HFFc6 (cell line): ENCODE measurements at regions not wholly inside any gene's neighbourhood (a gene's known extent, or its start where the extent isn't known, plus 50 kb on each side); places are given as distances from the start of the nearest gene placed in this dataset.
"Not testable (repeated sequence)": the region's sequence is repeated elsewhere in the genome, so short reads cannot be mapped to it uniquely, and the experiment has no call there.

Source experiments
- DNase-seq: peaks from one replicate; pipeline ENCODE4 v3.0.0-alpha.2; 2018
- H3K27ac Mint-ChIP-seq: 2 replicates; pipeline ENCODE4 v1.8.0; 2020; ENCODE audit warnings: mild to moderate bottlenecking, mixed read lengths
- H3K27me3 Mint-ChIP-seq: 2 replicates; pipeline ENCODE4 v1.8.0; 2021; ENCODE audit warnings: mild to moderate bottlenecking, moderate library complexity, mixed read lengths; ENCODE audit not compliant: insufficient read depth
- H3K36me3 Mint-ChIP-seq: 2 replicates; pipeline ENCODE4 v1.8.0; 2021; ENCODE audit warnings: low read depth, mixed read lengths
- H3K4me1 Mint-ChIP-seq: 2 replicates; pipeline ENCODE4 v1.8.0; 2020; ENCODE audit warnings: low read depth, mixed read lengths
- H3K4me3 Mint-ChIP-seq: 2 replicates; pipeline ENCODE4 v1.8.0; 2020; ENCODE audit warnings: mild to moderate bottlenecking, moderate library complexity, mixed read lengths
- H3K9me3 Mint-ChIP-seq: 2 replicates; pipeline ENCODE4 v1.8.0; 2020; ENCODE audit warnings: mild to moderate bottlenecking, mixed read lengths
- TF ChIP-seq, protein P1 (sequence below): fragments of 200-600 bp; sonication (generic); IDR thresholded peaks from 2 replicates; pipeline ENCODE4 v1.5.0; 2021; ENCODE audit warnings: antibody characterized with exemption, mild to moderate bottlenecking

DNA sequence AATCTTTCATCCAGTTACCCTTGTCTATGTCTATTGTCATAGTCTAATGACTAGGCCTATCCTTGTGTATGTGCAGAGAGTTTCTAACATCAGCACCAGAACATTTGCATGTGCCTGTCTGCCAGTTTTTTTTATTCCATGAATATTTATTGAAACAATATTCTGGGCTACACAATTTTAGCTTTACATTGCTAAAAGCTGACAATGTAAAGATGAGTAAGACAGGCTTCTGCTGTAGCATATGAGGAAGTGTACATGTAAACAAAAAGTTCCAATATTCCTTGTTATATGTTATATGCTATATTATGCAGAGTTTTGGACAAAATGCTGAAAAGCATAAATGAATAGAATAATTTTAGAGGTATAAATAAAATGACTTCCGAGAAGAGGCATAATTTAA is 357.7 kb downstream of the NYAP2 start:
- TF ChIP-seq, protein P1, sequence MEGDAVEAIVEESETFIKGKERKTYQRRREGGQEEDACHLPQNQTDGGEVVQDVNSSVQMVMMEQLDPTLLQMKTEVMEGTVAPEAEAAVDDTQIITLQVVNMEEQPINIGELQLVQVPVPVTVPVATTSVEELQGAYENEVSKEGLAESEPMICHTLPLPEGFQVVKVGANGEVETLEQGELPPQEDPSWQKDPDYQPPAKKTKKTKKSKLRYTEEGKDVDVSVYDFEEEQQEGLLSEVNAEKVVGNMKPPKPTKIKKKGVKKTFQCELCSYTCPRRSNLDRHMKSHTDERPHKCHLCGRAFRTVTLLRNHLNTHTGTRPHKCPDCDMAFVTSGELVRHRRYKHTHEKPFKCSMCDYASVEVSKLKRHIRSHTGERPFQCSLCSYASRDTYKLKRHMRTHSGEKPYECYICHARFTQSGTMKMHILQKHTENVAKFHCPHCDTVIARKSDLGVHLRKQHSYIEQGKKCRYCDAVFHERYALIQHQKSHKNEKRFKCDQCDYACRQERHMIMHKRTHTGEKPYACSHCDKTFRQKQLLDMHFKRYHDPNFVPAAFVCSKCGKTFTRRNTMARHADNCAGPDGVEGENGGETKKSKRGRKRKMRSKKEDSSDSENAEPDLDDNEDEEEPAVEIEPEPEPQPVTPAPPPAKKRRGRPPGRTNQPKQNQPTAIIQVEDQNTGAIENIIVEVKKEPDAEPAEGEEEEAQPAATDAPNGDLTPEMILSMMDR = no peak
- no peaks in the 10 kb centered on the region for H3K4me1 Mint-ChIP-seq

DNA sequence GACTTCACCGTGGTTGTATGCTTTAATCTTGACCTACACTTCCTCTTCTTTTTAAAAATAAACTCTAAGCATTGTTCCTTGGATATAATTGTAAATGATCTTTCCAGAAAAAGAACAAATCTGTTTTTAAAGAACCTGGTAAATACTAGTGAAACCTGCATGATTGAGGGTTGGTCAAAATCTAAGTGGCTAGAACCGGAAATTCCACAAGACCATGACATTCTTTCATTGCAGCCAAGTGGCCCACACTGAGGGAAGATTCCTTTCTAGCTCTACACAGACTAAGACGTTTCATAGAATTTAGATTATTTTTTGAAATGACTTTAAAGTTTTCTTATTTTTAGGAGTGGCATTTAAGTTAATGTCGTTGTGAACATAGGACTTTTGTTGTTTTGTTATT is 356.7 kb downstream of the NYAP2 start:
- Mint-ChIP-seq H3K9me3 (no peaks in the 10 kb centered on the region), H3K4me1 (no peaks in the 10 kb centered on the region), H3K36me3 (no peaks in the 10 kb centered on the region), H3K27ac (no peak overlapping the region), H3K27me3 (no peaks in the 10 kb centered on the region), H3K4me3 (no peak overlapping the region)
- TF ChIP-seq, protein P1 = no peak
- DNase-seq = no peak

More for the DNA sequence above, 357.7 kb downstream of the NYAP2 start:
- Mint-ChIP-seq H3K36me3 (no peaks in the 10 kb centered on the region), H3K27me3 (no peaks in the 10 kb centered on the region), H3K27ac (no peak overlapping the region), H3K9me3 (no peaks in the 10 kb centered on the region), H3K4me3 (no peak overlapping the region)
- DNase-seq = no peak

DNA sequence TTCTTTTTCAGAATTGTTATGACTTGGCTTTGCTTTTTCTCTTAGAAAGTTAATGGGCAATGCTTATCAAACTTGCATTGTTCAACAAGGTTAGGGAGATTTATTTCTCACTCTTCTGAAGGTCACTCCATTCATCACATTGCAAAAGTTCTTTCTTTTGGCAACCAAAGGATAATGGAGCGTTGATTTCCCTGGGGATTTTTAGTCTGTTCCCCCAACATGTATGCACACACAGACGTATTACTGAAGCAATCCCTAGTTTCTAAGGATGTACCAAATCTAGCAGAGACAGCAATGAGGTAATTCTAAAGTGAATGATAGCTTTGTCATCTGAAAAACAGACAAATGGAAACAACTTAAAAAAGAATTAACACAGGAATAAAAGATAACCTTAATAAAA is 349.1 kb downstream of the NYAP2 start:
- H3K9me3 Mint-ChIP-seq = peaks cover 3% of the 10 kb centered on the region; the same call in 1 of the 2 replicates
- TF ChIP-seq, protein P1 = no peak
- DNase-seq = no peak

DNA sequence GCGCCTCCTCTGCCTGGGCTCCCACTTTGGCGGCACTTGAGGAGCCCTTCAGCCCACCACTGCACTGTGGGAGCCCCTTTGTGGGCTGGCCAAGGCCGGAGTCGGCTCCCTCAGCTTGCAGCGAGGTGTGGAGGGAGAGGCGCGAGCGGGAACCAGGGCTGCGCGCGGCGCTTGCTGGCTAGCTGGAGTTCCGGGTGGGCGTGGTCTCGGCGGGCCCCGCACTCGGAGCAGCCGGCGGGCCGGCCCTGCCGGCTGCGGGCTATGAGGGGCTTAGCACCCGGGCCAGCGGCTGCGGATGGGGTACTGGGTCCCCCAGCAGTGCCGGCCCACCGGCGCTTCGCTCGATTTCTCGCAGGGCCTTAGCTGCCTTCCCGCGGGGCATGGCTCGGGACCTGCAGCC is 344.5 kb downstream of the NYAP2 start:
- not testable (repeated sequence) for H3K9me3 Mint-ChIP-seq, H3K4me1 Mint-ChIP-seq, H3K4me3 Mint-ChIP-seq, DNase-seq, H3K27me3 Mint-ChIP-seq, H3K36me3 Mint-ChIP-seq, H3K27ac Mint-ChIP-seq

More for the DNA sequence above, 349.1 kb downstream of the NYAP2 start:
- Mint-ChIP-seq H3K27me3 (no peaks in the 10 kb centered on the region), H3K36me3 (no peaks in the 10 kb centered on the region), H3K4me3 (no peak overlapping the region), H3K4me1 (no peaks in the 10 kb centered on the region), H3K27ac (no peak overlapping the region)

DNA sequence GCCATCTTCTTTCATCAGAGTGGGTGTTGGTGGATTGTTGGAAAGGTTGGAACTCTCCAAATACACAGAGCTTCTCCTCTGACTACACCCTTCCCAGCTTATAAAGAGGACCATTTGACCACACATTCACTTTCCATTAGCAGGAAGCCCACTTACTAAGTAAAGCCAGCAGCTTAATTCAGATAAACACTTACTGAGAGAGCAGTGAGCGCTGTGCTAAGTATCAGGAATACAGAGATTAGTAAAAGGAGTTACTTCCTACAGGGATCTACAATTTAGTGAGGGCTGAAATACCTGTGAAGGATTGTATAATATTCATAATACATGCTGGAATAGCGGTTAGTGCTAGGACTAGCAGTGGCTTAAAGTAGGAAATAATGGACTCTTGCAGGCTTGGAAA is 343.0 kb downstream of the NYAP2 start:
- Mint-ChIP-seq H3K27ac (no peak overlapping the region), H3K36me3 (no peaks in the 10 kb centered on the region; the same call in 1 of the 2 replicates), H3K4me3 (no peak overlapping the region), H3K4me1 (peaks cover 11% of the 10 kb centered on the region), H3K9me3 (peaks cover 3% of the 10 kb centered on the region; the same call in 1 of the 2 replicates), H3K27me3 (no peaks in the 10 kb centered on the region)
- TF ChIP-seq, protein P1 = no peak
- DNase-seq = no peak

DNA sequence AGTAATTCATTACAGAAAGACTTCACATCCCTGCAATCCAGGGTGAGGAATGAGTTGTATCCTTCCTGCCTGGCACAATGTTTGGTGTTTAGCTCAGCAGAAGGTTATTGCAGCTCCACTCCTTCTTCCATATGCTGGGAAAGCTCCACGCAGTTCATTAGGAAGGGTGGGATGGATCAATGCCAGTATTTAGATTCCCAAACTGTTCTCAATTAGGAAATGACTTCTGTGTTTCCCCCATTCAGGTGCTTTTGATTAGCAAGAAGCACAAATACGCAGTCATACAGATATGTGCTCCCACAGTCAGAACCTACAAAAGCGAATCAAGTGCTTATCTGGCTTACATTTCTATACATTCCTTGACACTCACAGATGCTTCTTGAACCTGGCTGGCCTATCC is 340.6 kb downstream of the NYAP2 start:
- DNase-seq = no peak
- H3K27ac Mint-ChIP-seq = no peak overlapping the region

More for the DNA sequence above, 340.6 kb downstream of the NYAP2 start:
- H3K4me1 Mint-ChIP-seq = peaks cover 35% of the 10 kb centered on the region
- TF ChIP-seq, protein P1 = no peak
- no peak overlapping the region for H3K4me3 Mint-ChIP-seq
- H3K9me3 Mint-ChIP-seq = no peaks in the 10 kb centered on the region; the same call in 1 of the 2 replicates
- H3K36me3 Mint-ChIP-seq = no peaks in the 10 kb centered on the region; the same call in 1 of the 2 replicates
- H3K27me3 Mint-ChIP-seq = no peaks in the 10 kb centered on the region
